A549 (cell line): ENCODE measurements at regions not wholly inside any gene's neighbourhood (a gene's known extent, or its start where the extent isn't known, plus 50 kb on each side); places are given as distances from the start of the nearest gene placed in this dataset.

Experiments
- ATAC-seq, 2 experiments: fragments of 200-7000 bp in 1 of 2; fragments of >200 bp in 1 of 2; cut with Nextera tagmentation in 1 of 2; cut with Tn5 transposase in 1 of 2; 3 replicates each; pipeline versions ENCODE4 v1.8.0 to v1.9.1; 2018 to 2020; ENCODE audit warnings: mild to moderate bottlenecking in 1 of 2, moderate library complexity in 1 of 2
- CTCF ChIA-PET: fragments of 300-600 bp; sonication (Branson Sonifier 250); formaldehyde crosslinking; extraction: SDS; loops from one replicate; lab custom pipeline; 2021; ENCODE audit warnings: antibody characterized with exemption, inconsistent platforms; lab: Yijun Ruan, JAX
- POLR2A ChIA-PET: fragments of 350-600 bp; formaldehyde crosslinking; extraction: SDS; loops from one replicate; lab custom pipeline; 2021; ENCODE audit warnings: antibody characterized with exemption, inconsistent platforms; lab: Yijun Ruan, JAX
- DNase-seq, 2 experiments: peaks; one replicate each; pipeline versions ENCODE4 v3.0.0 to v3.0.0-alpha.2; 2011 to 2016; ENCODE audit warnings: low read depth in 1 of 2, low spot score in 1 of 2
- FAIRE-seq: peaks from 2 replicates; lab custom pipeline; 2011; peaks lifted over from hg19 to GRCh38; lab: Jason Lieb, UNC
- H3K27ac ChIP-seq, 2 experiments: fragments of >200 bp; sonication (Bioruptor Twin); formaldehyde crosslinking; 3 replicates each; pipeline ENCODE4 v1.5.1; 2016 to 2017
- H3K4me1 ChIP-seq: fragments of >200 bp; sonication (Bioruptor Twin); formaldehyde crosslinking; 3 replicates; pipeline ENCODE4 v1.6.1; 2016
- H3K4me2 ChIP-seq: fragments of >200 bp; sonication (Bioruptor Twin); formaldehyde crosslinking; 3 replicates; pipeline ENCODE4 v1.6.1; 2016
- H3K4me3 ChIP-seq: fragments of >200 bp; sonication (Bioruptor Twin); formaldehyde crosslinking; 3 replicates; pipeline ENCODE4 v1.5.1; 2016
- H3K9me3 ChIP-seq: fragments of >200 bp; sonication (Bioruptor Twin); formaldehyde crosslinking; 3 replicates; pipeline ENCODE4 v1.6.1; 2016
- BHLHE40 ChIP-seq: IDR thresholded peaks from 2 replicates; pipeline ENCODE4 v1.6.1; 2012; ENCODE audit warnings: low read depth, low read length, inconsistent platforms
- CHD2 ChIP-seq: fragments of 150-350 bp; IDR thresholded peaks from 2 replicates; pipeline ENCODE4 v1.6.1; 2014; ENCODE audit warnings: low read length; ENCODE audit not compliant: partially characterized antibody
- CTCF ChIP-seq: fragments of >200 bp; sonication (Bioruptor Twin); formaldehyde crosslinking; IDR thresholded peaks from 3 replicates; pipeline ENCODE4 v1.5.1; 2016
- EHF ChIP-seq: fragments of 250-450 bp; sonication (Bioruptor Pico); IDR thresholded peaks from 2 replicates; pipeline ENCODE4 v1.5.0; 2020; ENCODE audit warnings: mild to moderate bottlenecking
- ELK1 ChIP-seq: fragments of 150-350 bp; IDR thresholded peaks from 2 replicates; pipeline ENCODE4 v1.6.1; 2014; ENCODE audit warnings: low read depth, mild to moderate bottlenecking, low read length
- EP300 ChIP-seq, 2 experiments: fragments of >200 bp; sonication (Bioruptor Twin); formaldehyde crosslinking; IDR thresholded peaks; 2 replicates in 1 of 2; 3 replicates in 1 of 2; pipeline ENCODE4 v1.6.1; 2016 to 2017
- ESRRA ChIP-seq: fragments of 150-350 bp; IDR thresholded peaks from 2 replicates; pipeline ENCODE4 v1.6.1; 2014; ENCODE audit warnings: mild to moderate bottlenecking, low read length, borderline replicate concordance
- FOSB ChIP-seq: fragments of 250-450 bp; sonication (Bioruptor Pico); IDR thresholded peaks from 2 replicates; pipeline ENCODE4 v1.5.0; 2020; ENCODE audit warnings: mild to moderate bottlenecking, moderate library complexity
- FOSL2 ChIP-seq, 2 experiments: fragments of 450-650 bp in 1 of 2; fragments of >200 bp in 1 of 2; sonication (Bioruptor Twin) in 1 of 2; formaldehyde crosslinking; IDR thresholded peaks; 2 replicates each; pipeline versions ENCODE4 v1.5.0 to v1.6.1; 2016 to 2020; ENCODE audit warnings: mild to moderate bottlenecking in 1 of 2, moderate library complexity in 1 of 2
- FOXS1 ChIP-seq: fragments of 250-450 bp; sonication (Bioruptor Pico); IDR thresholded peaks from 2 replicates; pipeline ENCODE4 v1.5.0; 2020; ENCODE audit warnings: mild to moderate bottlenecking, moderate library complexity
- HDAC2 ChIP-seq: fragments of 200-600 bp; sonication (generic); IDR thresholded peaks from 2 replicates; pipeline ENCODE4 v1.6.1; 2016
- HEYL ChIP-seq: fragments of 250-450 bp; sonication (Bioruptor Pico); IDR thresholded peaks from 2 replicates; pipeline ENCODE4 v1.8.0; 2021; ENCODE audit warnings: mild to moderate bottlenecking, moderate library complexity
- HMGXB4 ChIP-seq: fragments of 250-450 bp; sonication (Bioruptor Pico); IDR thresholded peaks from 2 replicates; pipeline ENCODE4 v1.5.0; 2021; ENCODE audit warnings: mild to moderate bottlenecking, moderate library complexity, borderline replicate concordance
- HOXB13 ChIP-seq: fragments of 250-450 bp; sonication (Bioruptor Pico); IDR thresholded peaks from 2 replicates; pipeline ENCODE4 v1.5.0; 2020; ENCODE audit warnings: low read depth, mild to moderate bottlenecking, moderate library complexity
- JUN ChIP-seq, 2 experiments: fragments of >200 bp; sonication (Bioruptor Twin); formaldehyde crosslinking; IDR thresholded peaks; 2 replicates in 1 of 2; 3 replicates in 1 of 2; pipeline ENCODE4 v1.6.1; 2016 to 2017
- MAFK ChIP-seq: fragments of 450-650 bp; IDR thresholded peaks from 2 replicates; pipeline ENCODE4 v1.6.1; 2014; ENCODE audit not compliant: partially characterized antibody
- MAZ ChIP-seq: fragments of 150-350 bp; IDR thresholded peaks from 2 replicates; pipeline ENCODE4 v1.6.1; 2014; ENCODE audit warnings: antibody characterized with exemption, low read depth, low read length, borderline replicate concordance
- MYC ChIP-seq: IDR thresholded peaks from 2 replicates; pipeline ENCODE4 v1.6.1; 2012; ENCODE audit warnings: mild to moderate bottlenecking, inconsistent platforms, low read length, improper control_type of control experiment, borderline replicate concordance
- NFE2L2 ChIP-seq: fragments of 150-350 bp; conservative IDR thresholded peaks from 2 replicates; pipeline ENCODE4 v1.6.1; 2014; ENCODE audit warnings: low read length
- NPAS2 ChIP-seq: fragments of 250-450 bp; sonication (Bioruptor Pico); IDR thresholded peaks from 2 replicates; pipeline ENCODE4 v1.8.0; 2022; ENCODE audit warnings: mild to moderate bottlenecking, moderate library complexity, borderline replicate concordance
- NR3C1 ChIP-seq: fragments of >200 bp; sonication (Bioruptor Twin); formaldehyde crosslinking; IDR thresholded peaks from 3 replicates; pipeline ENCODE4 v1.6.1; 2017
- PHF8 ChIP-seq: fragments of 200-600 bp; sonication (generic); IDR thresholded peaks from 2 replicates; pipeline ENCODE4 v1.6.1; 2016; ENCODE audit warnings: low read depth, mild to moderate bottlenecking, antibody characterized with exemption, moderate library complexity, borderline replicate concordance
- POLR2A ChIP-seq: IDR thresholded peaks from 2 replicates; pipeline ENCODE4 v1.6.1; 2012; ENCODE audit warnings: mild to moderate bottlenecking, low read length
- RNF2 ChIP-seq: fragments of 200-600 bp; sonication (generic); IDR thresholded peaks from 2 replicates; pipeline ENCODE4 v1.6.1; 2016; ENCODE audit warnings: low read depth, mild to moderate bottlenecking, antibody characterized with exemption, moderate library complexity, borderline replicate concordance
- SREBF2 ChIP-seq: fragments of 450-650 bp; IDR thresholded peaks from 2 replicates; pipeline ENCODE4 v1.6.1; 2014; ENCODE audit warnings: mild to moderate bottlenecking, moderate library complexity
- TP53 ChIP-seq: fragments of 250-450 bp; sonication (Bioruptor Pico); IDR thresholded peaks from 2 replicates; pipeline ENCODE4 v1.5.0; 2021; ENCODE audit warnings: mild to moderate bottlenecking, moderate library complexity
- ZC3H11A ChIP-seq: fragments of 450-650 bp; IDR thresholded peaks from 2 replicates; pipeline ENCODE4 v1.6.1; 2014; ENCODE audit warnings: antibody characterized with exemption, mild to moderate bottlenecking
- WGBS: methylation state at CpG from one replicate; pipeline ENCODE4 v1.1.6; 2017; ENCODE audit errors: missing lambda C conversion rate; 5-methylcytosine and 5-hydroxymethylcytosine counted together
- TF ChIP-seq, protein P1 (sequence below): IDR thresholded peaks from 2 replicates; pipeline ENCODE4 v1.6.1; 2012
- TF ChIP-seq, protein P2 (sequence below): fragments of >200 bp; sonication (Bioruptor Twin); formaldehyde crosslinking; IDR thresholded peaks from 2 replicates; pipeline ENCODE4 v1.6.1; 2016
- TF ChIP-seq, protein P3 (sequence below): fragments of 250-450 bp; sonication (Bioruptor Pico); IDR thresholded peaks from 2 replicates; pipeline ENCODE4 v1.5.0; 2020; ENCODE audit warnings: low read depth, mild to moderate bottlenecking, moderate library complexity

GRCh38 chr9:78146241-78146640 is 89.6 kb upstream of the CEP78 start:
- ChIA-PET POLR2A (no interaction called here), CTCF (no interaction called here)
- no peaks in the 10 kb centered on the region for H3K9me3 ChIP-seq
- H3K4me1 ChIP-seq, result no peaks in the 10 kb centered on the region
- H3K4me2 ChIP-seq, result no peak overlapping the region
- no peak overlapping the region for H3K4me3 ChIP-seq
- H3K27ac ChIP-seq, result no peak overlapping the region
- ATAC-seq (no peak), FAIRE-seq (no peak), DNase-seq (no peak)
- TF ChIP-seq CHD2 (no peak), HOXB13 (no peak), HDAC2 (no peak), HMGXB4 (CRISPR knock-in tag) (no peak), BHLHE40 (no peak), MAZ (no peak), FOSB (CRISPR knock-in tag) (no peak), NFE2L2 (no peak), MAFK (no peak), RNF2 (no peak), POLR2A (no peak), PHF8 (no peak), EHF (CRISPR knock-in tag) (no peak), TP53 (CRISPR knock-in tag) (no peak), SREBF2 (no peak), MYC (no peak), FOSL2 (IDR thresholded peaks at IDR 0.05) (no peak), FOSL2 (CRISPR knock-in tag; IDR thresholded peaks at IDR 0.05) (no peak), FOXS1 (CRISPR knock-in tag) (no peak)
- TF ChIP-seq, protein P1, sequence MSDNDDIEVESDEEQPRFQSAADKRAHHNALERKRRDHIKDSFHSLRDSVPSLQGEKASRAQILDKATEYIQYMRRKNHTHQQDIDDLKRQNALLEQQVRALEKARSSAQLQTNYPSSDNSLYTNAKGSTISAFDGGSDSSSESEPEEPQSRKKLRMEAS, result no peak
- TF ChIP-seq, protein P2, sequence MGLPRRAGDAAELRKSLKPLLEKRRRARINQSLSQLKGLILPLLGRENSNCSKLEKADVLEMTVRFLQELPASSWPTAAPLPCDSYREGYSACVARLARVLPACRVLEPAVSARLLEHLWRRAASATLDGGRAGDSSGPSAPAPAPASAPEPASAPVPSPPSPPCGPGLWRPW, result no peak

DNA sequence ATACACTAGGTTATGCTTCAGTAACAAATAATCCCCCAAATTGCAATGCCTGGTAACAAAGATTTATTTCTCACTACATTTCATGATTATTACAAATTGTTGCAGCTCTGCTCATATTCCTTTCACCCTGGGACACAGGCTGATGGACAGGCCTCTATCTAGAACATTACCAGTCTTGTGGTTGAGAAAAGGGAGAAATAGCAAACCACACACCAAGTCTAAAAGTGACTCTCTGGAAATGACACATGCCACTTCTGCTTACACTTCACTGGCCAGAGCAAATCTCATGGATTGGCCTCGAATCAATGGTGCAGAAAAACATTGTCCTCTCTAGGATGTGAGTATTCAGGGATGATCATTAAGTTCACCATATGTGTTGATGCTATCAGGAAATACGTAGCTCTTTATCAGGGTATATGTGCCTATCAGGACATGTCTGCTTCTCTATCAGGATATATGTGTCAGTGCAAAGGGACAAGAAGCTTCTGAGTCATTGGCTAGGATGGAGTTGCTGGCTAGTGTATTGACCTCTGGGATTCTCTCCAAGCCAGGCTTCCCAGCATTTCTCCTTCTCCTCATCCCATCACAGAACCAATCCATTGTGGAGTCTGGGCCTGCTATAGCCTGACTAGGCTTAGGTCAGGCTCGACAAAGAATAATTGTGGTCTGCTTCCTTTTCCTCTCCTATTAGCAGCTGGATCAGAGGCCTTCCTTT is 91.1 kb upstream of the CEP78 start:
- ATAC-seq, result no peak
- no peaks in the 10 kb centered on the region for H3K4me1 ChIP-seq
- FAIRE-seq, result no peak
- ChIA-PET CTCF (interaction anchor here (1.2 kb wide), 1 partner anchor 688 kb away, joined by 3 read pairs; no protein-coding TSS in a partner anchor), POLR2A (no interaction called here)
- no peak overlapping the region for H3K27ac ChIP-seq
- no peaks in the 10 kb centered on the region for H3K9me3 ChIP-seq
- DNase-seq, result no peak
- WGBS, result 38% methylated on average over 3 of the region's 3 CpGs
- H3K4me2 ChIP-seq, result no peak overlapping the region
- no peak overlapping the region for H3K4me3 ChIP-seq
- TF ChIP-seq ESRRA (no peak), JUN (IDR thresholded peaks at IDR 0.05) (no peak), EHF (CRISPR knock-in tag) (no peak)

- no peak overlapping the region for H3K4me3 ChIP-seq
- POLR2A ChIA-PET, result no interaction called here
- ATAC-seq (no peak), FAIRE-seq (no peak), DNase-seq (no peak)
- no peak overlapping the region for H3K4me2 ChIP-seq
- H3K27ac ChIP-seq, result no peak overlapping the region
- 100% methylated on average over 1 of the region's 1 CpG for WGBS
- no peaks in the 10 kb centered on the region for H3K4me1 ChIP-seq
- no peaks in the 10 kb centered on the region for H3K9me3 ChIP-seq
- CTCF ChIA-PET, result no interaction called here
- TF ChIP-seq HEYL (CRISPR knock-in tag), result no peak
- no peak for TF ChIP-seq CTCF
- TF ChIP-seq ZC3H11A, result no peak
- TF ChIP-seq NR3C1, result no peak
- no peak for TF ChIP-seq ELK1
- no peak for TF ChIP-seq NPAS2 (CRISPR knock-in tag)
- TF ChIP-seq EP300 (IDR thresholded peaks at IDR 0.05), result no peak
- TF ChIP-seq HDAC2, result no peak
- TF ChIP-seq, protein P3, sequence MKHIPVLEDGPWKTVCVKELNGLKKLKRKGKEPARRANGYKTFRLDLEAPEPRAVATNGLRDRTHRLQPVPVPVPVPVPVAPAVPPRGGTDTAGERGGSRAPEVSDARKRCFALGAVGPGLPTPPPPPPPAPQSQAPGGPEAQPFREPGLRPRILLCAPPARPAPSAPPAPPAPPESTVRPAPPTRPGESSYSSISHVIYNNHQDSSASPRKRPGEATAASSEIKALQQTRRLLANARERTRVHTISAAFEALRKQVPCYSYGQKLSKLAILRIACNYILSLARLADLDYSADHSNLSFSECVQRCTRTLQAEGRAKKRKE, result no peak
Measured at GRCh38 chr9:78144008-78144381, 91.9 kb upstream of the CEP78 start.
